Effector memory CD4-positive, alpha-beta T cell (primary cell): ENCODE measurements at regions not wholly inside any gene's neighbourhood (a gene's known extent, or its start where the extent isn't known, plus 50 kb on each side); places are given as distances from the start of the nearest gene placed in this dataset.
"Not testable (repeated sequence)": the region's sequence is repeated elsewhere in the genome, so short reads cannot be mapped to it uniquely, and the experiment has no call there.

ENCODE experiments used
- DNase-seq, 3 donors: peaks; one replicate each; pipeline ENCODE4 v3.0.0-alpha.2; 2020
- H3K27ac ChIP-seq: 2 replicates; pipeline ENCODE4 v1.7.0; 2013; ENCODE audit warnings: mild to moderate bottlenecking, low read length, moderate library complexity; ENCODE audit not compliant: insufficient read depth, poor library complexity, severe bottlenecking
- H3K27me3 ChIP-seq: replicated peaks from 2 replicates; pipeline ENCODE4 v1.7.0; 2013; ENCODE audit warnings: mild to moderate bottlenecking, low read length; ENCODE audit not compliant: insufficient read depth, control insufficient read depth, poor library complexity, severe bottlenecking
- H3K36me3 ChIP-seq: 2 replicates; pipeline ENCODE4 v1.7.0; 2013; ENCODE audit warnings: mild to moderate bottlenecking, low read length, moderate library complexity; ENCODE audit not compliant: control insufficient read depth, insufficient read depth
- H3K4me1 ChIP-seq: 2 replicates; pipeline ENCODE4 v1.7.0; 2013; ENCODE audit warnings: low read length, mild to moderate bottlenecking; ENCODE audit not compliant: control insufficient read depth, insufficient read depth, poor library complexity, severe bottlenecking
- H3K4me3 ChIP-seq: 2 replicates; pipeline ENCODE4 v1.7.0; 2013; ENCODE audit warnings: low read length, low read depth, mild to moderate bottlenecking; ENCODE audit not compliant: insufficient read depth, poor library complexity, severe bottlenecking
- H3K9me3 ChIP-seq: 2 replicates; pipeline ENCODE4 v1.7.0; 2013; ENCODE audit warnings: mild to moderate bottlenecking, low read length, moderate library complexity; ENCODE audit not compliant: control insufficient read depth

DNA sequence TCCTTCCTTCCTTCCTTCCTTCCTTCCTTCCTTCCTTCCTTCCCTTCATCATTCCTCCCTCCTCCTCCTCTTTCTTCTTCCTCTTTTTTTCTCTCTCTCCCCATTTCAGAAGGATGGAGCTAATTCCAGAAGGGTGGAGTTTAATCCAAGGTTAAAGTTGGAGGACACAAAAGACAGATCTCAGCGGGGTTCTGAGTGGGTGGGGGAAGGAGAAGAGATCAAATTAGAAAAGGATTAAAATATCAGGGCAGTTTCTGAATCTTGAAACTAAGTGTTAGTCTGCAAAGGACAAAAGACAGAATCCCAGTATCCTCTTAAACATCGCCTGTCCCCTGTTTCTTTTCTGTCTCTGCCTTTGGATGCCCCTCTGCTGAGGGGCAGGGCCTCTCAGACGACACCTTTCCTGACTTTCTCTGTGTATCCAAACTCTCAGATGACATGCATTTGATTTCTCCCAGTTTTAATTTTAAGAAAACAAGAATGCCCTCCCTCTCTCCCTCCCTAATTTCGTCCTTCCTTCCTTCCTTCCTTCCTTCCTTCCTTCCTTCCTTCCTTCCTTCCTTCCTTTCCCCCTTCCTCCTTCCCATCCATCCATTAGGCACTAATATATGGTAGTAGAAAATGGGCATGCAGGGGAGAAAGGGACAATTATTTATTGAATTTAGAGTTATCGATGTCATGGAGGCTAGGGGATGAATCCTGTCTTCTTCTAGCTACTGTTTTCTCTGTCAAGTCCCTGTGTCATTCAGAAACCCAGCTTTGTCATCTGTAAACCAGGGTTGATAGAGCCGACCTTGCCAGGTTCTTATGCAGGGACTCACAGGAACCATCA lies 269.1 kb downstream of the VRK1 start:
- no peak for DNase-seq
- Histone ChIP-seq H3K4me1 (no peaks in the 10 kb centered on the region), H3K27ac (no peak overlapping the region), H3K4me3 (no peak overlapping the region), H3K9me3 (no peaks in the 10 kb centered on the region), H3K27me3 (no peaks in the 10 kb centered on the region), H3K36me3 (no peaks in the 10 kb centered on the region)

- not testable (repeated sequence) for H3K9me3 ChIP-seq, H3K27ac ChIP-seq, H3K4me1 ChIP-seq, H3K4me3 ChIP-seq, H3K27me3 ChIP-seq, H3K36me3 ChIP-seq, DNase-seq
Measured at GRCh38 chr14:97068293-97068692, 271.1 kb downstream of the VRK1 start.

- Histone ChIP-seq H3K4me1 (no peaks in the 10 kb centered on the region), H3K27me3 (no peaks in the 10 kb centered on the region), H3K9me3 (no peaks in the 10 kb centered on the region), H3K4me3 (no peak overlapping the region), H3K36me3 (no peaks in the 10 kb centered on the region), H3K27ac (no peak overlapping the region)
- DNase-seq, result no peak
Measured at GRCh38 chr14:97070259-97070658, 273.1 kb downstream of the VRK1 start.

- H3K4me1 ChIP-seq, result no peaks in the 10 kb centered on the region
- H3K9me3 ChIP-seq, result no peaks in the 10 kb centered on the region
- no peaks in the 10 kb centered on the region for H3K27me3 ChIP-seq
- no peaks in the 10 kb centered on the region for H3K36me3 ChIP-seq
- H3K4me3 ChIP-seq, result no peak overlapping the region
- DNase-seq, result no peak
- no peak overlapping the region for H3K27ac ChIP-seq
Measured at GRCh38 chr14:97071177-97071576, 274.0 kb downstream of the VRK1 start.

GRCh38 chr14:97073622-97074021 lies 276.4 kb downstream of the VRK1 start:
- no peak overlapping the region for H3K4me3 ChIP-seq
- H3K27me3 ChIP-seq, result no peaks in the 10 kb centered on the region
- no peak for DNase-seq
- H3K27ac ChIP-seq, result no peak overlapping the region
- peaks cover 5% of the 10 kb centered on the region for H3K4me1 ChIP-seq
- no peaks in the 10 kb centered on the region for H3K9me3 ChIP-seq
- H3K36me3 ChIP-seq, result no peaks in the 10 kb centered on the region

DNA sequence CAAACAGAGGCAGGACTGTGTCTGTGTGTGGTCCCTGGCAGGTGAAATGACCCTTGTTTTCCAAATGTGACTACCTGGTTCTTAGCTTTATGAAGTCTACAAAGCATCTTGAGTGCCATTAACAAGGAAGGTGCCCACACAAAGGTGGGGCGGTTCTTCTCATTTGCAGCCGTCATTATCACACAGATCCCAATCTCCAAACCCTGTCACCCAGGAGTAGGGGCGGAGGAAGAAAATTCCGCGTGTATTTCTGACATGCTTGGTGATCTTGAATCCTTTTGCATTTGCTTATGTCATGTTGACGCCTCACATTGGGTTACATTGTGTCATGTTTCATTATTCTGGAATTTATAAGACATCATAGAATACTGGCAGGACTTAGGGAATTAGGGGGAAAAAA lies 277.3 kb downstream of the VRK1 start:
- Histone ChIP-seq H3K4me3 (no peak overlapping the region), H3K9me3 (no peaks in the 10 kb centered on the region), H3K36me3 (no peaks in the 10 kb centered on the region), H3K4me1 (peaks cover 5% of the 10 kb centered on the region), H3K27ac (no peak overlapping the region), H3K27me3 (no peaks in the 10 kb centered on the region)
- DNase-seq, result no peak

DNA sequence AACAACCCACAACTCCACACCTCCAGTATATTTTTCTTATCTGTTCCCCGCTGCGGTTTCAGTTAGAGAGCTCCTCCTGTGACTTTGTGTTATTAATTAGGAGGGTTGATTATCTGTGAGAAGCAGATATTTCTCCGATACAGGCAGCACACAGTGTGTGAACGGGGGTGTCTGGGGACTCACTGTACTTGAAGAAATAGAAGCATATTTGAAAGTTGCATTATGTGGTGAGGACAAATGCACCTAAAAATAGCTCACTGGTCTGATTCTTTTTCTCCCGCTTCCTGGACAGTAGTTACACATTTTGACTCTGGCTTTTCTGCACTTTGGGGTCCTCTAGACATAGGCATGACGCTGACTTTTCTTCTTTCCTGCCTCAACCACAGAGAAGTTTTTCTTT lies 277.7 kb downstream of the VRK1 start:
- Histone ChIP-seq H3K36me3 (no peaks in the 10 kb centered on the region), H3K9me3 (no peaks in the 10 kb centered on the region), H3K27me3 (no peaks in the 10 kb centered on the region), H3K27ac (no peak overlapping the region), H3K4me1 (peaks cover 5% of the 10 kb centered on the region), H3K4me3 (no peak overlapping the region)
- no peak for DNase-seq

DNA sequence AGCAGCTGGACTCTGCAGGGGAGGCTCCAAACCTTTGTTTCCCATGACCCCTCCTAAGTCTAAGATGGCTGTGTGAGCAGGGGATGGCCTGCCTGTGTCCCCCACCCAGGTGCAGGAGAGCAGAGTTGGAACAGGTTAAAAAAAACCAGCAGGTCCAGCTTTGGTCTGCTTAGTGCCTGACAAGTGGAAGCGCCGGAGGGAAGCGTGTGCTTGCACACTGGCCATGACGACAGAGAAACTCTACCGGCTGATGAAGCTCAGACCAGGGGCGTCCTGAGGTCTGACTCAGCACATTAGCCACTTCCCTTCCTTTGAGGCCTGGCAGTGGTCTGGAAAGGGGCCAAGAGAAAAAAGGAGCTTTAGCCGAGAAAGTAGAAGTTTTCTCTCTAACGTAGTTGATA lies 280.1 kb downstream of the VRK1 start:
- Histone ChIP-seq H3K27me3 (no peaks in the 10 kb centered on the region), H3K36me3 (no peaks in the 10 kb centered on the region), H3K4me3 (no peak overlapping the region), H3K9me3 (no peaks in the 10 kb centered on the region), H3K27ac (no peak overlapping the region), H3K4me1 (peaks cover 5% of the 10 kb centered on the region)
- no peak for DNase-seq

DNA sequence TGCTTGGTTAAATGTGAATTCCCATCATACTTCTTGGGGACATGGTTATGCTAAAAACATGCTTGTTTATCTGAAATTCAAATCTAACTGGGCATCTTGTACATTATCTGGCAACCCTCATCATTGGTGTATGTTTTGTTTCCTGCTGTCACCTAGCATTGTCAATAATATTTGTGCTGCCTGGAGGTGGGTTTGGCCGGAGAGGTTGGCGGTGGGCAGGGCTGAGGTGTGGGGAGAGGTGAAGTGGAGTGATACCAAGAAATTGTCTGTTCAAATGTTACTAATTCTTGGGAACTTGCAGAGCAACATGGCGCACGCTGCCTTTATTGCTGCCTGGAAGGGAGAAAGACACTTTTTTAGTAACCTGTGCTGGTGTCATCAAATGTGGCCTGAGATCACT lies 280.5 kb downstream of the VRK1 start:
- H3K27ac ChIP-seq, result no peak overlapping the region
- no peak for DNase-seq

GRCh38 chr14:97080991-97081390 lies 283.8 kb downstream of the VRK1 start:
- Histone ChIP-seq H3K4me1 (peaks cover 5% of the 10 kb centered on the region), H3K4me3 (no peak overlapping the region)
- no peak for DNase-seq

More for the DNA sequence above, 280.5 kb downstream of the VRK1 start:
- no peak overlapping the region for H3K4me3 ChIP-seq
- H3K4me1 ChIP-seq, result peaks cover 5% of the 10 kb centered on the region
- no peaks in the 10 kb centered on the region for H3K27me3 ChIP-seq
- no peaks in the 10 kb centered on the region for H3K9me3 ChIP-seq
- H3K36me3 ChIP-seq, result no peaks in the 10 kb centered on the region

More at GRCh38 chr14:97080991-97081390, 283.8 kb downstream of the VRK1 start:
- Histone ChIP-seq H3K27ac (no peak overlapping the region), H3K36me3 (no peaks in the 10 kb centered on the region), H3K27me3 (no peaks in the 10 kb centered on the region), H3K9me3 (no peaks in the 10 kb centered on the region)
